ENCODE measurements at regions not wholly inside any gene's neighbourhood (a gene's known extent, or its start where the extent isn't known, plus 50 kb on each side); places are given as distances from the start of the nearest gene placed in this dataset. TPM values are rescaled to one million over a fixed set of nuclear protein-coding genes. Genes with fewer than 3 reads are reported as not detected.
A peak's percentile ranks its signal among the peaks of the same experiment; 100 is the strongest.

GRCh38 chr16:86458149-86458777, 52.1 kb upstream of the FOXF1 start:
- H3K79me2 ChIP-seq (ENCODE audit: insufficient read depth, low read length): no peaks in the 10 kb centered on the region
- no peak overlapping the region for H3K9ac ChIP-seq (ENCODE audit: insufficient read depth, low read length, poor library complexity, severe bottlenecking)
- no peak overlapping the region for H2AFZ ChIP-seq (ENCODE audit: insufficient read depth, low read depth, low read length, poor library complexity, severe bottlenecking)
- H3K4me1 ChIP-seq (ENCODE audit: control insufficient read depth in 1 of 2, insufficient read depth in 2 of 2, low read length in 2 of 2): no peaks in the 10 kb centered on the region
- no peaks in the 10 kb centered on the region for H4K20me1 ChIP-seq (ENCODE audit: insufficient read depth, low read length)
- H3K36me3 ChIP-seq (replicated peaks in 1 of 2; ENCODE audit: control insufficient read depth in 1 of 2, insufficient read depth in 2 of 2, low read length in 2 of 2): no peaks in the 10 kb centered on the region
- WGBS (ENCODE audit: insufficient coverage): 50% methylated on average over 2 of the region's 7 CpGs
- peak overlapping the region in 1 of 2 donors; percentile 6 for H3K4me3 Mint-ChIP-seq
- H3K4me1 Mint-ChIP-seq: no peaks in the 10 kb centered on the region
- H3K9me3 ChIP-seq (replicated peaks in 1 of 2; ENCODE audit: control insufficient read depth in 1 of 2, insufficient read depth in 1 of 2, low read length in 2 of 2): peaks cover 0 to 9% of the 10 kb centered on the region in 2 donors
- H3K36me3 Mint-ChIP-seq: no peaks in the 10 kb centered on the region
- no peak for TF ChIP-seq CTCF (IDR thresholded peaks at IDR 0.05)
- intact Hi-C loops (cut with micrococcal nuclease): no loop called here
- no peak overlapping the region for H3K27ac Mint-ChIP-seq
- H3K9me3 Mint-ChIP-seq: peaks cover 1 to 11% (median 8%) of the 10 kb centered on the region in 7 donors
- no peak overlapping the region for H3K4me2 ChIP-seq (replicated peaks; ENCODE audit: extremely low read depth, low read length, poor library complexity, severe bottlenecking)
- H3K27ac ChIP-seq (ENCODE audit: low read depth in 1 of 2, low read length in 2 of 2): no peak overlapping the region
- DNase-seq: no peak
- no peak overlapping the region for H3K4me3 ChIP-seq (replicated peaks in 1 of 3; ENCODE audit: low read depth in 2 of 3, low read length in 3 of 3)
- no peaks in the 10 kb centered on the region for H3K27me3 ChIP-seq (ENCODE audit: control insufficient read depth in 2 of 2, insufficient read depth in 2 of 2, low read length in 2 of 2)
- H3K27me3 Mint-ChIP-seq (ENCODE audit: low read depth in 3 of 3): peaks cover 4 to 21% (median 10%) of the 10 kb centered on the region in 3 donors

- H4K20me1 ChIP-seq (ENCODE audit: insufficient read depth, low read length): no peaks in the 10 kb centered on the region
- TF ChIP-seq CTCF (IDR thresholded peaks at IDR 0.05): no peak
- no peaks in the 10 kb centered on the region for H3K4me1 ChIP-seq (ENCODE audit: control insufficient read depth in 1 of 2, insufficient read depth in 2 of 2, low read length in 2 of 2)
- no peak overlapping the region for H3K4me2 ChIP-seq (replicated peaks; ENCODE audit: extremely low read depth, low read length, poor library complexity, severe bottlenecking)
- H3K4me1 Mint-ChIP-seq: no peaks in the 10 kb centered on the region
- H3K36me3 ChIP-seq (replicated peaks in 1 of 2; ENCODE audit: control insufficient read depth in 1 of 2, insufficient read depth in 2 of 2, low read length in 2 of 2): no peaks in the 10 kb centered on the region
- intact Hi-C loops (cut with micrococcal nuclease): no loop called here
- H3K27me3 Mint-ChIP-seq (ENCODE audit: low read depth in 3 of 3): peaks cover 4 to 16% (median 10%) of the 10 kb centered on the region in 3 donors
- no peak overlapping the region for H3K4me3 ChIP-seq (replicated peaks in 1 of 3; ENCODE audit: low read depth in 2 of 3, low read length in 3 of 3)
- no peaks in the 10 kb centered on the region for H3K79me2 ChIP-seq (ENCODE audit: insufficient read depth, low read length)
- DNase-seq: no peak
- H3K27ac Mint-ChIP-seq: no peak overlapping the region
- H3K9me3 Mint-ChIP-seq: peaks cover 7 to 19% (median 13%) of the 10 kb centered on the region in 7 donors
- no peak overlapping the region for H3K27ac ChIP-seq (ENCODE audit: low read depth in 1 of 2, low read length in 2 of 2)
- 80% methylated on average over 12 of the region's 13 CpGs for WGBS (ENCODE audit: insufficient coverage)
- H3K9ac ChIP-seq (ENCODE audit: insufficient read depth, low read length, poor library complexity, severe bottlenecking): no peak overlapping the region
- no peaks in the 10 kb centered on the region for H3K36me3 Mint-ChIP-seq
- H3K9me3 ChIP-seq (replicated peaks in 1 of 2; ENCODE audit: control insufficient read depth in 1 of 2, insufficient read depth in 1 of 2, low read length in 2 of 2): peaks cover 5 to 16% of the 10 kb centered on the region in 2 donors
- H2AFZ ChIP-seq (ENCODE audit: insufficient read depth, low read depth, low read length, poor library complexity, severe bottlenecking): no peak overlapping the region
- no peak overlapping the region for H3K4me3 Mint-ChIP-seq
- H3K27me3 ChIP-seq (ENCODE audit: control insufficient read depth in 2 of 2, insufficient read depth in 2 of 2, low read length in 2 of 2): no peaks in the 10 kb centered on the region
These were observed 51.1 kb upstream of the FOXF1 start for GRCh38 chr16:86459266-86459665.

Small RNAs in the stretch of these regions (small RNA-seq; reads per million reads assigned to genes)
- not detected for gene RF00019 (ENCODE audit: insufficient read length, low read depth)
